ENCODE measurements at regions not wholly inside any gene's neighbourhood (a gene's known extent, or its start where the extent isn't known, plus 50 kb on each side); places are given as distances from the start of the nearest gene placed in this dataset.

DNA sequence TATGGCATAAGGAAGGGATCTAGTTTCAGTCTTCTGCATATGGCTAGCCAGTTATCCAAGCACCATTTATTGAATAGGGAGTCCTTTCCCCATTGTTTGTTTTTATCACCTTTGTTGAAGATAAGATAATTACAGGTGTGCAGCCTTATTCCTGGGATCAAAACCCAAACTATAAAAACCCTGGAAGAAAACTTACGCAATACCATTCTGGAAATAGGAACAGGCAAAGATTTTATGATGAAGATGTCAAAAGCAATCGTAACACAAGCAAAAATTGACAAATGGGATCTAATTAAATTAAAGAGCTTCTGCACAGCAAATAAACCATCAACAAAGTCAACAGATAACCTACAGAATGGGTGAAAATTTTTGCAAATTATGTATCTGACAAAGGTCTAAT, 128.5 kb upstream of the DCN start:
- no peak for DNase-seq
- Histone ChIP-seq H3K36me3 (ENCODE audit: control insufficient read depth in 4 of 4, insufficient read depth in 4 of 4, low read length in 4 of 4) (no peaks in the 10 kb centered on the region), H3K27me3 (ENCODE audit: control insufficient read depth in 3 of 3, insufficient read depth in 3 of 3, low read length in 2 of 3) (no peaks in the 10 kb centered on the region), H3K9ac (ENCODE audit: insufficient read depth in 1 of 2, low read length in 2 of 2) (no peak overlapping the region), H3K4me1 (ENCODE audit: control insufficient read depth in 5 of 5, insufficient read depth in 5 of 5, low read length in 5 of 5) (peaks cover 0 to under 1% (median 0%) of the 10 kb centered on the region in 5 donors), H3K4me3 (no peak overlapping the region), H3K9me3 (ENCODE audit: control insufficient read depth in 4 of 4, insufficient read depth in 3 of 4, low read length in 3 of 4) (no peaks in the 10 kb centered on the region), H3K27ac (ENCODE audit: low read depth in 1 of 2, low read length in 1 of 2) (no peak overlapping the region)
- 93 to 94% methylated on average over 2 of the region's 2 CpGs for WGBS, 2 donors
- no peak for TF ChIP-seq CTCF (IDR thresholded peaks at IDR 0.05; ENCODE audit: control extremely low read depth, extremely low read depth)
- ATAC-seq (ENCODE audit: insufficient read depth, low FRiP score), result no peak

DNA sequence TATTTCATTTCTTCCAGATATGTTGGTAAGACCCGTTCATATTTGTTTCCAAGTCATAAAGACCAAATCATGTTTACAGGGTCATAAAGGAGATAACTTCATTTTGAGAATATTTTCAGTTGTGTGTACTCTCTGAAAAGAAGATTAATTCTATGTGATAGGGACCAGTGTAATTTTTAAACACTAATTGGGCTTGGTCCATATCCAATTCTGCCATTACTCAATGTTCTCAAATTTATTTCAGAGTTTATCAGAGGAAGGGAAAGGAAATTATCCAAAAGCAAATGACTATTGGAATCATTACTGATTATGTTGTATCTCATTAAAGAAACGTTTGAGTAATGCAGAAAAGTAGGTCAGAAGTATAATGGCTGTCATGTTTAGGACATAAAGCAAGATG, 126.8 kb upstream of the DCN start:
- TF ChIP-seq CTCF (IDR thresholded peaks at IDR 0.05; ENCODE audit: control extremely low read depth, extremely low read depth), result no peak
- no peaks in the 10 kb centered on the region for H3K9me3 ChIP-seq (ENCODE audit: control insufficient read depth in 4 of 4, insufficient read depth in 3 of 4, low read length in 3 of 4)

DNA sequence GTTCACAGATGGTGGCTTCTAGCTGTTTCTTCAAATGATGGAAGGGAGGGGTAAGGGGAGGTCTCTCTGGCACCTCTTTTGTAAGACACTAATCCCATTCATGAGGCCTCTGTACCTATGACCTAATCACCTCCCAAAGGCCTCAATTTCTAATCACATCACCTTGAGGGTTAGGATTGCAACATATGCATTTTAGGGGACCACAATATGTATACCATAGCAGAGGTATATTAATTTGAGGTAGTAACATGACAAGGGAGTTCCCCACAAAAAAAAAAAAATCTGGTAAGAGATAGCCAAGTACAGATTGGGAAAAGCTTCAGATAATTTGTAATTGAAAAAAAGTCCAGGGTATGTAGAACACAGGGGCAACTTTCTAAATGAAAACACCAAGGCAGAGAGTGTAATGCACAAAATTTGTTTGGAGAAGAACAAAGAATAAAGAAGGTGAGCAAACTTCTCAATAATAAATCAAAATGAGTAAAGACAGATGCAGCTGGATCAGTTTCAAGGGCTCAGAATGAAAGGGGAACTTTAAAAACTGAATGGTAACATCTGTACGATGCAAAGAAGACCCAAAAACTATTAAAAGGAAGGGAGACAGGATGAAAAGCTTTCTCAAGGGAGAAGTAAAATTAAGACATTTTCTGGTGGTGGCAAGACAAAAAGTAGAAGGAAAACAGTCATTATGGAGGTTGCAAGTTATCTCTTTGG, 125.5 kb upstream of the DCN start:
- no peak for TF ChIP-seq CTCF (IDR thresholded peaks at IDR 0.05; ENCODE audit: control extremely low read depth, extremely low read depth)

More for the DNA sequence above, 126.8 kb upstream of the DCN start:
- Histone ChIP-seq H3K4me3 (no peak overlapping the region), H3K36me3 (ENCODE audit: control insufficient read depth in 4 of 4, insufficient read depth in 4 of 4, low read length in 4 of 4) (no peaks in the 10 kb centered on the region), H3K27me3 (ENCODE audit: control insufficient read depth in 3 of 3, insufficient read depth in 3 of 3, low read length in 2 of 3) (no peaks in the 10 kb centered on the region), H3K4me1 (ENCODE audit: control insufficient read depth in 5 of 5, insufficient read depth in 5 of 5, low read length in 5 of 5) (no peaks in the 10 kb centered on the region), H3K27ac (ENCODE audit: low read depth in 1 of 2, low read length in 1 of 2) (no peak overlapping the region), H3K9ac (ENCODE audit: insufficient read depth in 1 of 2, low read length in 2 of 2) (no peak overlapping the region)
- no peak for ATAC-seq (ENCODE audit: insufficient read depth, low FRiP score)
- 63 to 80% methylated on average over 2 of the region's 2 CpGs for WGBS, 2 donors
- no peak for DNase-seq

DNA sequence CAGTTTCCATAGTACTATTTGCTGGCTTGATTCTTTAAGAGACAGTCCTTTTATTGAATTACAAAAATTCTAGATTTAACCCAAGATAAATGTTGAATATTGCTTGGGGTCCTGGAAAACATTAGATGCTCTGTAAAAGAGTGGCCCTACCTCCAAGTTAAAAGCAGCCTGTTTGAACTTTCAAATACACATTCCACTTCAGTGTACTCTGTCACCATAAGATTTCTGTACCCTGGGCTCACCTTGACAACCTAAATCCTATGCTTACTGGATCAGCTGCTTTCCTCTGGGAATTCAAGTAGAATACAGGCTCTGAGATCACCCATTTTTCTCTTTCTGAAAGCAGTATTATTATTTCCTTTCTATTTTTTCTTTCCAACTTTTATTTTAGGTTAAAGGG, 107.7 kb upstream of the DCN start:
- Histone ChIP-seq H3K27me3 (ENCODE audit: control insufficient read depth in 3 of 3, insufficient read depth in 3 of 3, low read length in 2 of 3) (no peaks in the 10 kb centered on the region), H3K9ac (ENCODE audit: insufficient read depth in 1 of 2, low read length in 2 of 2) (no peak overlapping the region), H3K4me3 (no peak overlapping the region), H3K36me3 (ENCODE audit: control insufficient read depth in 4 of 4, insufficient read depth in 4 of 4, low read length in 4 of 4) (no peaks in the 10 kb centered on the region), H3K27ac (ENCODE audit: low read depth in 1 of 2, low read length in 1 of 2) (no peak overlapping the region), H3K4me1 (ENCODE audit: control insufficient read depth in 5 of 5, insufficient read depth in 5 of 5, low read length in 5 of 5) (peaks cover 0 to 9% (median 0%) of the 10 kb centered on the region in 5 donors), H3K9me3 (ENCODE audit: control insufficient read depth in 4 of 4, insufficient read depth in 3 of 4, low read length in 3 of 4) (peaks cover 0 to 2% (median 0%) of the 10 kb centered on the region in 4 donors)
- peak in 1 of 3 donors; percentile 13 for DNase-seq
- no peak for ATAC-seq (ENCODE audit: insufficient read depth, low FRiP score)
- no peak for TF ChIP-seq CTCF (IDR thresholded peaks at IDR 0.05; ENCODE audit: control extremely low read depth, extremely low read depth)

More for the DNA sequence above, 125.5 kb upstream of the DCN start:
- Histone ChIP-seq H3K36me3 (ENCODE audit: control insufficient read depth in 4 of 4, insufficient read depth in 4 of 4, low read length in 4 of 4) (no peaks in the 10 kb centered on the region), H3K9ac (ENCODE audit: insufficient read depth in 1 of 2, low read length in 2 of 2) (no peak overlapping the region), H3K9me3 (ENCODE audit: control insufficient read depth in 4 of 4, insufficient read depth in 3 of 4, low read length in 3 of 4) (no peaks in the 10 kb centered on the region), H3K4me1 (ENCODE audit: control insufficient read depth in 5 of 5, insufficient read depth in 5 of 5, low read length in 5 of 5) (no peaks in the 10 kb centered on the region), H3K4me3 (no peak overlapping the region), H3K27me3 (ENCODE audit: control insufficient read depth in 3 of 3, insufficient read depth in 3 of 3, low read length in 2 of 3) (no peaks in the 10 kb centered on the region), H3K27ac (ENCODE audit: low read depth in 1 of 2, low read length in 1 of 2) (no peak overlapping the region)
- DNase-seq, result no peak
- 30 to 48% methylated on average over 1 of the region's 1 CpG for WGBS, 2 donors
- no peak for ATAC-seq (ENCODE audit: insufficient read depth, low FRiP score)
